ENCODE measurements at regions not wholly inside any gene's neighbourhood (a gene's known extent, or its start where the extent isn't known, plus 50 kb on each side); places are given as distances from the start of the nearest gene placed in this dataset.

- no peak for TF ChIP-seq MYB (IDR thresholded peaks at IDR 0.05; ENCODE audit: borderline replicate concordance, low read depth, low read length)
- no peak for TF ChIP-seq SMC3 (IDR thresholded peaks at IDR 0.05; ENCODE audit: borderline replicate concordance, low read length)
- TF ChIP-seq, protein P1, sequence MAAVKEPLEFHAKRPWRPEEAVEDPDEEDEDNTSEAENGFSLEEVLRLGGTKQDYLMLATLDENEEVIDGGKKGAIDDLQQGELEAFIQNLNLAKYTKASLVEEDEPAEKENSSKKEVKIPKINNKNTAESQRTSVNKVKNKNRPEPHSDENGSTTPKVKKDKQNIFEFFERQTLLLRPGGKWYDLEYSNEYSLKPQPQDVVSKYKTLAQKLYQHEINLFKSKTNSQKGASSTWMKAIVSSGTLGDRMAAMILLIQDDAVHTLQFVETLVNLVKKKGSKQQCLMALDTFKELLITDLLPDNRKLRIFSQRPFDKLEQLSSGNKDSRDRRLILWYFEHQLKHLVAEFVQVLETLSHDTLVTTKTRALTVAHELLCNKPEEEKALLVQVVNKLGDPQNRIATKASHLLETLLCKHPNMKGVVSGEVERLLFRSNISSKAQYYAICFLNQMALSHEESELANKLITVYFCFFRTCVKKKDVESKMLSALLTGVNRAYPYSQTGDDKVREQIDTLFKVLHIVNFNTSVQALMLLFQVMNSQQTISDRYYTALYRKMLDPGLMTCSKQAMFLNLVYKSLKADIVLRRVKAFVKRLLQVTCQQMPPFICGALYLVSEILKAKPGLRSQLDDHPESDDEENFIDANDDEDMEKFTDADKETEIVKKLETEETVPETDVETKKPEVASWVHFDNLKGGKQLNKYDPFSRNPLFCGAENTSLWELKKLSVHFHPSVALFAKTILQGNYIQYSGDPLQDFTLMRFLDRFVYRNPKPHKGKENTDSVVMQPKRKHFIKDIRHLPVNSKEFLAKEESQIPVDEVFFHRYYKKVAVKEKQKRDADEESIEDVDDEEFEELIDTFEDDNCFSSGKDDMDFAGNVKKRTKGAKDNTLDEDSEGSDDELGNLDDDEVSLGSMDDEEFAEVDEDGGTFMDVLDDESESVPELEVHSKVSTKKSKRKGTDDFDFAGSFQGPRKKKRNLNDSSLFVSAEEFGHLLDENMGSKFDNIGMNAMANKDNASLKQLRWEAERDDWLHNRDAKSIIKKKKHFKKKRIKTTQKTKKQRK (IDR thresholded peaks at IDR 0.05; ENCODE audit: low read depth, low read length), result no peak
- TF ChIP-seq, protein P2, sequence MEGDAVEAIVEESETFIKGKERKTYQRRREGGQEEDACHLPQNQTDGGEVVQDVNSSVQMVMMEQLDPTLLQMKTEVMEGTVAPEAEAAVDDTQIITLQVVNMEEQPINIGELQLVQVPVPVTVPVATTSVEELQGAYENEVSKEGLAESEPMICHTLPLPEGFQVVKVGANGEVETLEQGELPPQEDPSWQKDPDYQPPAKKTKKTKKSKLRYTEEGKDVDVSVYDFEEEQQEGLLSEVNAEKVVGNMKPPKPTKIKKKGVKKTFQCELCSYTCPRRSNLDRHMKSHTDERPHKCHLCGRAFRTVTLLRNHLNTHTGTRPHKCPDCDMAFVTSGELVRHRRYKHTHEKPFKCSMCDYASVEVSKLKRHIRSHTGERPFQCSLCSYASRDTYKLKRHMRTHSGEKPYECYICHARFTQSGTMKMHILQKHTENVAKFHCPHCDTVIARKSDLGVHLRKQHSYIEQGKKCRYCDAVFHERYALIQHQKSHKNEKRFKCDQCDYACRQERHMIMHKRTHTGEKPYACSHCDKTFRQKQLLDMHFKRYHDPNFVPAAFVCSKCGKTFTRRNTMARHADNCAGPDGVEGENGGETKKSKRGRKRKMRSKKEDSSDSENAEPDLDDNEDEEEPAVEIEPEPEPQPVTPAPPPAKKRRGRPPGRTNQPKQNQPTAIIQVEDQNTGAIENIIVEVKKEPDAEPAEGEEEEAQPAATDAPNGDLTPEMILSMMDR (IDR thresholded peaks at IDR 0.05 in 2 of 3, conservative IDR thresholded peaks at IDR 0.05 in 1 of 3; ENCODE audit: control insufficient read depth in 2 of 3, extremely low read depth in 1 of 3, insufficient read depth in 1 of 3, low read depth in 3 of 3, low read length in 3 of 3), result no peak
These were observed 98.2 kb upstream of the NEBL start (continued) for GRCh38 chr10:20995123-20995987.
